H1 (cell line): ENCODE measurements at regions not wholly inside any gene's neighbourhood (a gene's known extent, or its start where the extent isn't known, plus 50 kb on each side); places are given as distances from the start of the nearest gene placed in this dataset.
A peak's percentile ranks its signal among the peaks of the same experiment; 100 is the strongest.

Experiments used
- CTCF ChIA-PET: fragments of 300-600 bp; sonication (Branson Sonifier 250); formaldehyde crosslinking; loops from one replicate; lab custom pipeline; 2021; ENCODE audit not compliant: partially characterized antibody; lab: Charles Lee
- POLR2A ChIA-PET: fragments of 300-600 bp; sonication (Branson Sonifier 250); formaldehyde crosslinking; loops from one replicate; lab custom pipeline; 2021; ENCODE audit warnings: inconsistent platforms; ENCODE audit not compliant: partially characterized antibody; lab: Charles Lee
- DNase-seq, 2 experiments: peaks; one replicate each; pipeline versions ENCODE4 v3.0.0 to v3.0.0-alpha.2; 2010 to 2022; ENCODE audit warnings: low spot score in 2 of 2, low read depth in 1 of 2, mixed read lengths in 1 of 2
- FAIRE-seq: peaks from 2 replicates; lab custom pipeline; 2011; peaks lifted over from hg19 to GRCh38; lab: Jason Lieb, UNC
- H2AFZ ChIP-seq: 2 replicates; pipeline ENCODE4 v1.8.1; 2012; ENCODE audit warnings: low read length, inconsistent platforms
- H2AK5ac ChIP-seq: 2 replicates; pipeline ENCODE4 v1.6.1; 2013; ENCODE audit warnings: low read depth, low read length
- H2BK120ac ChIP-seq: replicated peaks from 2 replicates; pipeline ENCODE3; 2013; ENCODE audit warnings: low read depth, low read length, inconsistent platforms
- H2BK12ac ChIP-seq: 2 replicates; pipeline ENCODE4 v1.6.1; 2013; ENCODE audit warnings: low read depth, low read length
- H2BK15ac ChIP-seq: 2 replicates; pipeline ENCODE4 v1.6.1; 2013; ENCODE audit warnings: low read length
- H2BK20ac ChIP-seq: 2 replicates; pipeline ENCODE4 v1.6.1; 2013; ENCODE audit warnings: low read length
- H2BK5ac ChIP-seq: 2 replicates; pipeline ENCODE4 v1.6.1; 2013; ENCODE audit warnings: low read depth, low read length
- H3K14ac ChIP-seq: 2 replicates; pipeline ENCODE4 v1.6.1; 2013; ENCODE audit warnings: inconsistent platforms; ENCODE audit not compliant: insufficient read length
- H3K18ac ChIP-seq: 2 replicates; pipeline ENCODE4 v1.6.1; 2013; ENCODE audit warnings: low read length; ENCODE audit errors: extremely low read depth
- H3K23ac ChIP-seq: 2 replicates; pipeline ENCODE4 v1.6.1; 2013; ENCODE audit warnings: inconsistent platforms; ENCODE audit not compliant: insufficient read length
- H3K23me2 ChIP-seq: 2 replicates; pipeline ENCODE4 v1.6.1; 2013; ENCODE audit warnings: low read depth, low read length
- H3K27ac ChIP-seq: 2 replicates; pipeline ENCODE4 v1.6.1; 2011; ENCODE audit warnings: low read depth, low read length, inconsistent platforms
- H3K27me3 ChIP-seq, 4 experiments: replicated peaks in 1 of 4; 1 replicate in 1 of 4; 2 replicates in 3 of 4; pipeline versions ENCODE4 v1.6.1 to v1.8.1; 2011 to 2013; ENCODE audit warnings: low read length in 3 of 4, mild to moderate bottlenecking in 3 of 4, inconsistent platforms in 2 of 4, mixed read lengths in 2 of 4, moderate library complexity in 1 of 4; ENCODE audit not compliant: control insufficient read depth in 3 of 4, insufficient read depth in 3 of 4; ENCODE audit errors: extremely low read depth in 1 of 4
- H3K36me3 ChIP-seq, 4 experiments: 2 replicates each; pipeline versions ENCODE4 v1.6.1 to v1.8.1; 2011 to 2013; ENCODE audit warnings: mild to moderate bottlenecking in 4 of 4, low read length in 3 of 4, moderate library complexity in 2 of 4, control low read depth in 1 of 4, inconsistent platforms in 1 of 4; ENCODE audit not compliant: insufficient read depth in 4 of 4, control insufficient read depth in 2 of 4
- H3K4ac ChIP-seq: replicated peaks from 2 replicates; pipeline ENCODE3; 2013; ENCODE audit warnings: low read length, low read depth, mixed read lengths, inconsistent platforms; ENCODE audit not compliant: insufficient read length
- H3K4me1 ChIP-seq, 4 experiments: replicated peaks in 1 of 4; 1 replicate in 1 of 4; 2 replicates in 3 of 4; pipeline versions ENCODE4 v1.6.1 to v1.8.1; 2011 to 2013; ENCODE audit warnings: low read length in 3 of 4, inconsistent platforms in 2 of 4, mixed read lengths in 1 of 4; ENCODE audit not compliant: insufficient read depth in 4 of 4, control insufficient read depth in 3 of 4
- H3K4me2 ChIP-seq, 2 experiments: 2 replicates each; pipeline versions ENCODE4 v1.6.1 to v1.8.1; 2011 to 2013; ENCODE audit warnings: low read depth in 2 of 2, low read length in 2 of 2, control low read depth in 1 of 2, inconsistent platforms in 1 of 2, mild to moderate bottlenecking in 1 of 2; ENCODE audit not compliant: insufficient read depth in 1 of 2
- H3K4me3 ChIP-seq, 4 experiments: fragments of 200-600, 300-600 bp in 1 of 4; sonication (generic), shearing (Covaris generic), sonication (Bioruptor Twin) in 1 of 4; 2 replicates each; pipeline versions ENCODE4 v1.5.1 to v1.8.1; 2011 to 2016; ENCODE audit warnings: low read length in 4 of 4, low read depth in 3 of 4, control low read depth in 2 of 4, inconsistent platforms in 2 of 4, mild to moderate bottlenecking in 2 of 4, mixed read lengths in 1 of 4, moderate library complexity in 1 of 4; ENCODE audit not compliant: insufficient read depth in 2 of 4; ENCODE audit errors: extremely low read depth in 1 of 4
- H3K56ac ChIP-seq: replicated peaks from 2 replicates; pipeline ENCODE3; 2013; ENCODE audit warnings: low read depth, mild to moderate bottlenecking, mixed read lengths, low read length, inconsistent platforms; ENCODE audit not compliant: insufficient read length
- H3K79me1 ChIP-seq: 2 replicates; pipeline ENCODE4 v1.6.1; 2013; ENCODE audit warnings: low read depth, low read length, control low read depth
- H3K79me2 ChIP-seq, 2 experiments: 2 replicates each; pipeline versions ENCODE4 v1.6.1 to v1.8.1; 2012 to 2013; ENCODE audit warnings: low read length in 2 of 2, mild to moderate bottlenecking in 2 of 2, inconsistent platforms in 1 of 2; ENCODE audit not compliant: insufficient read depth in 2 of 2, control insufficient read depth in 1 of 2
- H3K9ac ChIP-seq, 4 experiments: replicated peaks in 1 of 4; 1 replicate in 1 of 4; 2 replicates in 3 of 4; pipeline versions ENCODE4 v1.6.1 to v1.8.1; 2011 to 2013; ENCODE audit warnings: low read depth in 3 of 4, low read length in 3 of 4, control low read depth in 2 of 4, mild to moderate bottlenecking in 2 of 4, moderate library complexity in 2 of 4, inconsistent platforms in 1 of 4; ENCODE audit errors: extremely low read depth in 1 of 4
- H3K9me3 ChIP-seq, 2 experiments: 2 replicates each; pipeline versions ENCODE4 v1.6.1 to v1.8.1; 2012 to 2013; ENCODE audit warnings: mild to moderate bottlenecking in 2 of 2, moderate library complexity in 2 of 2, control low read depth in 1 of 2, inconsistent platforms in 1 of 2, low read depth in 1 of 2, low read length in 1 of 2, mixed read lengths in 1 of 2; ENCODE audit not compliant: insufficient read depth in 2 of 2
- H4K20me1 ChIP-seq, 2 experiments: replicated peaks in 1 of 2; 2 replicates each; pipeline versions ENCODE3 to v1.8.1; 2011 to 2013; ENCODE audit warnings: inconsistent platforms in 2 of 2, low read length in 2 of 2, mild to moderate bottlenecking in 1 of 2; ENCODE audit not compliant: insufficient read depth in 2 of 2, control insufficient read depth in 1 of 2
- H4K5ac ChIP-seq: 2 replicates; pipeline ENCODE4 v1.6.1; 2013; ENCODE audit warnings: low read length, low read depth, mixed read lengths, inconsistent platforms; ENCODE audit not compliant: insufficient read length
- H4K8ac ChIP-seq: 2 replicates; pipeline ENCODE4 v1.8.0; 2013; ENCODE audit warnings: mild to moderate bottlenecking, moderate library complexity, low read length, inconsistent platforms; ENCODE audit not compliant: insufficient read depth; ENCODE audit errors: extremely low read depth
- H4K91ac ChIP-seq: replicated peaks from 2 replicates; pipeline ENCODE3; 2013; ENCODE audit warnings: low read length, mixed read lengths, inconsistent platforms; ENCODE audit not compliant: insufficient read length
- JUND ChIP-seq: IDR thresholded peaks from 2 replicates; pipeline ENCODE4 v1.6.1; 2011; ENCODE audit warnings: mild to moderate bottlenecking, improper control_type of control experiment, low read length
- TF ChIP-seq, protein P1 (sequence below): fragments of 300-600 bp; sonication (generic); IDR thresholded peaks from 2 replicates; pipeline ENCODE4 v1.7.1; 2012; ENCODE audit warnings: low read length, moderate library complexity, mild to moderate bottlenecking, inconsistent platforms; ENCODE audit not compliant: insufficient replicate concordance

DNA sequence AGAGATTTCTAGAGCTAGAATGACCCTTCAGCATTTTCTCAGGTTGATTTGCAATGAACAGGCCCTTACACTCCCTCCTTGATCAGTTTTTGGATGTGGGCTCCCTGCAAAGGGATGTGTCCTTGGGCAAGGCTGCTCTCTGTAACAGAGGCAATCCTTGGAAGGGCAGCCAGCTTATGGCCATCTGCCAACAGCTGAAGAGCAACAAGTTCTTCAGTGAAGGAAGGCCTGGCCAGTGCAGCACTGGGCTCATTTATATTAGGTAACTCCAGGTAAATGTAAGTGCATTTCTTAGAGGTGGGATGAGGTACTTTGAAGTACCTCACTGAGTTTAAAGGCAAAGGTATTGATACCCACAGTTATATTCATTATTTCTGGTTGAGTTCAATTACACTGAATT is 114.3 kb upstream of the KCNJ16 start:
- H4K20me1 ChIP-seq: no peaks in the 10 kb centered on the region
- POLR2A ChIA-PET: no interaction called here
- no peak overlapping the region for H4K91ac ChIP-seq
- no peak for TF ChIP-seq JUND
- TF ChIP-seq, protein P1, sequence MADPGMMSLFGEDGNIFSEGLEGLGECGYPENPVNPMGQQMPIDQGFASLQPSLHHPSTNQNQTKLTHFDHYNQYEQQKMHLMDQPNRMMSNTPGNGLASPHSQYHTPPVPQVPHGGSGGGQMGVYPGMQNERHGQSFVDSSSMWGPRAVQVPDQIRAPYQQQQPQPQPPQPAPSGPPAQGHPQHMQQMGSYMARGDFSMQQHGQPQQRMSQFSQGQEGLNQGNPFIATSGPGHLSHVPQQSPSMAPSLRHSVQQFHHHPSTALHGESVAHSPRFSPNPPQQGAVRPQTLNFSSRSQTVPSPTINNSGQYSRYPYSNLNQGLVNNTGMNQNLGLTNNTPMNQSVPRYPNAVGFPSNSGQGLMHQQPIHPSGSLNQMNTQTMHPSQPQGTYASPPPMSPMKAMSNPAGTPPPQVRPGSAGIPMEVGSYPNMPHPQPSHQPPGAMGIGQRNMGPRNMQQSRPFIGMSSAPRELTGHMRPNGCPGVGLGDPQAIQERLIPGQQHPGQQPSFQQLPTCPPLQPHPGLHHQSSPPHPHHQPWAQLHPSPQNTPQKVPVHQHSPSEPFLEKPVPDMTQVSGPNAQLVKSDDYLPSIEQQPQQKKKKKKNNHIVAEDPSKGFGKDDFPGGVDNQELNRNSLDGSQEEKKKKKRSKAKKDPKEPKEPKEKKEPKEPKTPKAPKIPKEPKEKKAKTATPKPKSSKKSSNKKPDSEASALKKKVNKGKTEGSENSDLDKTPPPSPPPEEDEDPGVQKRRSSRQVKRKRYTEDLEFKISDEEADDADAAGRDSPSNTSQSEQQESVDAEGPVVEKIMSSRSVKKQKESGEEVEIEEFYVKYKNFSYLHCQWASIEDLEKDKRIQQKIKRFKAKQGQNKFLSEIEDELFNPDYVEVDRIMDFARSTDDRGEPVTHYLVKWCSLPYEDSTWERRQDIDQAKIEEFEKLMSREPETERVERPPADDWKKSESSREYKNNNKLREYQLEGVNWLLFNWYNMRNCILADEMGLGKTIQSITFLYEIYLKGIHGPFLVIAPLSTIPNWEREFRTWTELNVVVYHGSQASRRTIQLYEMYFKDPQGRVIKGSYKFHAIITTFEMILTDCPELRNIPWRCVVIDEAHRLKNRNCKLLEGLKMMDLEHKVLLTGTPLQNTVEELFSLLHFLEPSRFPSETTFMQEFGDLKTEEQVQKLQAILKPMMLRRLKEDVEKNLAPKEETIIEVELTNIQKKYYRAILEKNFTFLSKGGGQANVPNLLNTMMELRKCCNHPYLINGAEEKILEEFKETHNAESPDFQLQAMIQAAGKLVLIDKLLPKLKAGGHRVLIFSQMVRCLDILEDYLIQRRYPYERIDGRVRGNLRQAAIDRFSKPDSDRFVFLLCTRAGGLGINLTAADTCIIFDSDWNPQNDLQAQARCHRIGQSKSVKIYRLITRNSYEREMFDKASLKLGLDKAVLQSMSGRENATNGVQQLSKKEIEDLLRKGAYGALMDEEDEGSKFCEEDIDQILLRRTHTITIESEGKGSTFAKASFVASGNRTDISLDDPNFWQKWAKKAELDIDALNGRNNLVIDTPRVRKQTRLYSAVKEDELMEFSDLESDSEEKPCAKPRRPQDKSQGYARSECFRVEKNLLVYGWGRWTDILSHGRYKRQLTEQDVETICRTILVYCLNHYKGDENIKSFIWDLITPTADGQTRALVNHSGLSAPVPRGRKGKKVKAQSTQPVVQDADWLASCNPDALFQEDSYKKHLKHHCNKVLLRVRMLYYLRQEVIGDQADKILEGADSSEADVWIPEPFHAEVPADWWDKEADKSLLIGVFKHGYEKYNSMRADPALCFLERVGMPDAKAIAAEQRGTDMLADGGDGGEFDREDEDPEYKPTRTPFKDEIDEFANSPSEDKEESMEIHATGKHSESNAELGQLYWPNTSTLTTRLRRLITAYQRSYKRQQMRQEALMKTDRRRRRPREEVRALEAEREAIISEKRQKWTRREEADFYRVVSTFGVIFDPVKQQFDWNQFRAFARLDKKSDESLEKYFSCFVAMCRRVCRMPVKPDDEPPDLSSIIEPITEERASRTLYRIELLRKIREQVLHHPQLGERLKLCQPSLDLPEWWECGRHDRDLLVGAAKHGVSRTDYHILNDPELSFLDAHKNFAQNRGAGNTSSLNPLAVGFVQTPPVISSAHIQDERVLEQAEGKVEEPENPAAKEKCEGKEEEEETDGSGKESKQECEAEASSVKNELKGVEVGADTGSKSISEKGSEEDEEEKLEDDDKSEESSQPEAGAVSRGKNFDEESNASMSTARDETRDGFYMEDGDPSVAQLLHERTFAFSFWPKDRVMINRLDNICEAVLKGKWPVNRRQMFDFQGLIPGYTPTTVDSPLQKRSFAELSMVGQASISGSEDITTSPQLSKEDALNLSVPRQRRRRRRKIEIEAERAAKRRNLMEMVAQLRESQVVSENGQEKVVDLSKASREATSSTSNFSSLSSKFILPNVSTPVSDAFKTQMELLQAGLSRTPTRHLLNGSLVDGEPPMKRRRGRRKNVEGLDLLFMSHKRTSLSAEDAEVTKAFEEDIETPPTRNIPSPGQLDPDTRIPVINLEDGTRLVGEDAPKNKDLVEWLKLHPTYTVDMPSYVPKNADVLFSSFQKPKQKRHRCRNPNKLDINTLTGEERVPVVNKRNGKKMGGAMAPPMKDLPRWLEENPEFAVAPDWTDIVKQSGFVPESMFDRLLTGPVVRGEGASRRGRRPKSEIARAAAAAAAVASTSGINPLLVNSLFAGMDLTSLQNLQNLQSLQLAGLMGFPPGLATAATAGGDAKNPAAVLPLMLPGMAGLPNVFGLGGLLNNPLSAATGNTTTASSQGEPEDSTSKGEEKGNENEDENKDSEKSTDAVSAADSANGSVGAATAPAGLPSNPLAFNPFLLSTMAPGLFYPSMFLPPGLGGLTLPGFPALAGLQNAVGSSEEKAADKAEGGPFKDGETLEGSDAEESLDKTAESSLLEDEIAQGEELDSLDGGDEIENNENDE: no peak

More for the DNA sequence above, 114.3 kb upstream of the KCNJ16 start:
- Histone ChIP-seq H2BK120ac (no peak overlapping the region), H4K8ac (no peak overlapping the region), H3K4me2 (no peak overlapping the region; a peak in 1 of 4 replicates), H3K27me3 (no peaks in the 10 kb centered on the region; a peak in 1 of 7 replicates), H3K36me3 (no peaks in the 10 kb centered on the region), H2BK20ac (no peak overlapping the region), H3K4me1 (peaks cover 0 to 8% (median 2%) of the 10 kb centered on the region in 4 experiments; a peak in 3 of 7 replicates), H3K23ac (no peak overlapping the region), H3K4ac (no peak overlapping the region), H4K5ac (no peak overlapping the region), H3K27ac (no peak overlapping the region), H2BK15ac (no peak overlapping the region), H3K23me2 (no peaks in the 10 kb centered on the region), H3K56ac (no peak overlapping the region), H3K9ac (no peak overlapping the region), H3K4me3 (no peak overlapping the region), H2AFZ (peak overlapping the region; percentile 26; the same call in 1 of the 2 replicates), H3K79me2 (no peaks in the 10 kb centered on the region), H2AK5ac (no peak overlapping the region), H2BK12ac (no peak overlapping the region), H2BK5ac (no peak overlapping the region), H3K18ac (no peak overlapping the region), H3K9me3 (no peaks in the 10 kb centered on the region), H3K79me1 (no peaks in the 10 kb centered on the region), H3K14ac (no peak overlapping the region)
- FAIRE-seq: no peak
- DNase-seq: no peak
- CTCF ChIA-PET: no interaction called here
